IMR-90 (cell line): ENCODE measurements at regions not wholly inside any gene's neighbourhood (a gene's known extent, or its start where the extent isn't known, plus 50 kb on each side); places are given as distances from the start of the nearest gene placed in this dataset.

ENCODE experiments used
- ATAC-seq: fragments of 200-7000 bp; cut with Tn5 transposase; 2 replicates; pipeline ENCODE4 v1.9.1; 2020; ENCODE audit warnings: low read depth, mild to moderate bottlenecking, moderate library complexity
- BruUV-seq: library from RNA; stranded (reverse); fragments of 400-500 nt; replicated peaks from 2 replicates; lab custom pipeline; 2021; lab: Mats Ljungman, UMichigan
- CTCF ChIA-PET: fragments of 300-600 bp; formaldehyde crosslinking; extraction: SDS; loops from one replicate; lab custom pipeline; 2021; ENCODE audit warnings: antibody characterized with exemption; lab: Yijun Ruan, JAX
- POLR2A ChIA-PET: fragments of 300-600 bp; sonication (Branson Sonifier 250); formaldehyde crosslinking; loops from one replicate; lab custom pipeline; 2022; ENCODE audit warnings: antibody characterized with exemption; ENCODE audit not compliant: unreplicated experiment; lab: Charles Lee
- DNase-seq: peaks from one replicate; pipeline ENCODE4 v3.0.0; 2013
- H2AFZ ChIP-seq: replicated peaks from 2 replicates; pipeline ENCODE3; 2013; ENCODE audit warnings: low read length, mild to moderate bottlenecking; ENCODE audit not compliant: poor library complexity
- H2AK5ac ChIP-seq: 2 replicates; pipeline ENCODE4 v1.6.1; 2013; ENCODE audit warnings: low read depth, low read length, inconsistent platforms
- H2AK9ac ChIP-seq: replicated peaks from 2 replicates; pipeline ENCODE3; 2013; ENCODE audit warnings: mild to moderate bottlenecking, low read depth, low read length, moderate library complexity; ENCODE audit not compliant: poor library complexity
- H2BK120ac ChIP-seq: 2 replicates; pipeline ENCODE4 v1.6.1; 2013; ENCODE audit warnings: low read depth, low read length, inconsistent platforms
- H2BK15ac ChIP-seq: 3 replicates; pipeline ENCODE4 v1.6.1; 2013; ENCODE audit warnings: low read depth, low read length, inconsistent platforms
- H2BK20ac ChIP-seq: 2 replicates; pipeline ENCODE4 v1.6.1; 2013; ENCODE audit warnings: low read depth, mild to moderate bottlenecking, inconsistent platforms, low read length, moderate library complexity
- H2BK5ac ChIP-seq: 2 replicates; pipeline ENCODE4 v1.6.1; 2013; ENCODE audit warnings: mild to moderate bottlenecking, low read depth, low read length, inconsistent platforms; ENCODE audit not compliant: poor library complexity, severe bottlenecking
- H3K14ac ChIP-seq: replicated peaks from 2 replicates; pipeline ENCODE4 v1.6.1; 2013; ENCODE audit warnings: low read depth, low read length, inconsistent platforms
- H3K18ac ChIP-seq: 2 replicates; pipeline ENCODE4 v1.6.1; 2013; ENCODE audit warnings: low read depth, low read length, control low read depth
- H3K23ac ChIP-seq: 2 replicates; pipeline ENCODE4 v1.6.1; 2013; ENCODE audit warnings: low read depth, low read length, inconsistent platforms
- H3K27ac ChIP-seq: 2 replicates; pipeline ENCODE4 v1.5.1; 2013; ENCODE audit warnings: mild to moderate bottlenecking, control low read depth, low read length; ENCODE audit not compliant: insufficient read depth
- H3K27me3 ChIP-seq: 2 replicates; pipeline ENCODE4 v1.6.1; 2013; ENCODE audit warnings: low read length; ENCODE audit not compliant: control insufficient read depth, insufficient read depth
- H3K36me3 ChIP-seq: 2 replicates; pipeline ENCODE4 v1.6.1; 2013; ENCODE audit warnings: low read length, mixed read lengths; ENCODE audit not compliant: control insufficient read depth, insufficient read depth
- H3K4ac ChIP-seq: 2 replicates; pipeline ENCODE4 v1.6.1; 2013; ENCODE audit warnings: low read depth, low read length, inconsistent platforms
- H3K4me1 ChIP-seq: 2 replicates; pipeline ENCODE4 v1.6.1; 2013; ENCODE audit warnings: low read length, mixed read lengths; ENCODE audit not compliant: control insufficient read depth, insufficient read depth
- H3K4me2 ChIP-seq: 2 replicates; pipeline ENCODE4 v1.6.1; 2013; ENCODE audit warnings: low read depth, mild to moderate bottlenecking, control low read depth, low read length, moderate library complexity
- H3K4me3 ChIP-seq: 2 replicates; pipeline ENCODE4 v1.5.1; 2013; ENCODE audit warnings: low read depth, mild to moderate bottlenecking, control low read depth, low read length, moderate library complexity; ENCODE audit not compliant: insufficient read depth
- H3K56ac ChIP-seq: 2 replicates; pipeline ENCODE4 v1.6.1; 2013; ENCODE audit warnings: low read length, inconsistent platforms; ENCODE audit not compliant: insufficient read depth; ENCODE audit errors: extremely low read depth
- H3K79me1 ChIP-seq, 2 experiments: 2 replicates each; pipeline ENCODE4 v1.6.1; 2013; ENCODE audit warnings: low read length in 2 of 2, inconsistent platforms in 1 of 2, low read depth in 1 of 2
- H3K9ac ChIP-seq: 2 replicates; pipeline ENCODE4 v1.6.1; 2013; ENCODE audit warnings: low read depth, low read length, control low read depth
- H3K9me1 ChIP-seq: 2 replicates; pipeline ENCODE4 v1.6.1; 2013; ENCODE audit warnings: low read length, inconsistent platforms; ENCODE audit not compliant: insufficient read depth
- H3K9me3 ChIP-seq: 2 replicates; pipeline ENCODE4 v1.6.1; 2013; ENCODE audit warnings: low read length; ENCODE audit not compliant: control insufficient read depth, insufficient read depth
- H4K20me1 ChIP-seq: 2 replicates; pipeline ENCODE4 v1.6.1; 2013; ENCODE audit warnings: low read length, inconsistent platforms; ENCODE audit not compliant: insufficient read depth
- H4K5ac ChIP-seq: 2 replicates; pipeline ENCODE4 v1.6.1; 2013; ENCODE audit warnings: mild to moderate bottlenecking, low read depth, low read length, control low read depth
- H4K8ac ChIP-seq, 2 experiments: 2 replicates each; pipeline ENCODE4 v1.6.1; 2013; ENCODE audit warnings: low read depth in 2 of 2, low read length in 2 of 2, control low read depth in 1 of 2, inconsistent platforms in 1 of 2
- H4K91ac ChIP-seq: 2 replicates; pipeline ENCODE4 v1.6.1; 2013; ENCODE audit warnings: low read depth, low read length, inconsistent platforms; ENCODE audit not compliant: insufficient read depth
- BHLHE40 ChIP-seq: fragments of 150-350 bp; IDR thresholded peaks from 2 replicates; pipeline ENCODE4 v1.6.1; 2016; ENCODE audit warnings: mild to moderate bottlenecking, low read depth, low read length
- CEBPB ChIP-seq: IDR thresholded peaks from 2 replicates; pipeline ENCODE4 v1.6.1; 2012; ENCODE audit warnings: low read depth, low read length, improper control_type of control experiment
- ELK1 ChIP-seq: fragments of 150-350 bp; IDR thresholded peaks from 2 replicates; pipeline ENCODE4 v1.6.1; 2016; ENCODE audit warnings: low read depth, mild to moderate bottlenecking, low read length, moderate library complexity, borderline replicate concordance
- MAFK ChIP-seq: IDR thresholded peaks from 2 replicates; pipeline ENCODE4 v1.6.1; 2012; ENCODE audit warnings: low read depth, low read length, improper control_type of control experiment
- MAZ ChIP-seq: IDR thresholded peaks from 2 replicates; pipeline ENCODE4 v1.6.1; 2012; ENCODE audit warnings: low read depth, mild to moderate bottlenecking, low read length, improper control_type of control experiment, moderate library complexity, borderline replicate concordance
- MXI1 ChIP-seq: IDR thresholded peaks from 2 replicates; pipeline ENCODE4 v1.6.1; 2012; ENCODE audit warnings: low read depth, mild to moderate bottlenecking, low read length, moderate library complexity, borderline replicate concordance
- POLR2A ChIP-seq: IDR thresholded peaks from 2 replicates; pipeline ENCODE4 v1.6.1; 2012; ENCODE audit warnings: mild to moderate bottlenecking, low read depth, low read length
- RFX5 ChIP-seq: IDR thresholded peaks from 2 replicates; pipeline ENCODE4 v1.8.0; 2012; ENCODE audit warnings: low read depth, mild to moderate bottlenecking, low read length, moderate library complexity
- SMC3 ChIP-seq: fragments of 150-350 bp; IDR thresholded peaks from 2 replicates; pipeline ENCODE4 v1.6.1; 2016; ENCODE audit warnings: low read depth, mild to moderate bottlenecking, antibody characterized with exemption, low read length, moderate library complexity
- WGBS, 2 experiments: methylation state at CpG; one replicate each; pipeline versions ENCODE4 v1.1.5 to v1.1.7; 2013; ENCODE audit warnings: missing lambda C conversion rate in 2 of 2; ENCODE audit not compliant: insufficient read length in 1 of 2; ENCODE audit errors: extremely low coverage in 2 of 2; 5-methylcytosine and 5-hydroxymethylcytosine counted together
- dilution Hi-C: fragments of 300-500 bp; cut with HindIII; formaldehyde crosslinking; loops from one replicate; pipeline ENCODE4 v1.14.3; 2018; ENCODE audit warnings: low sequenced_read_pairs; ENCODE audit not compliant: unreplicated experiment
- in situ Hi-C: fragments of 300-500 bp; cut with MboI; formaldehyde crosslinking; loops from 3 replicates; pipeline ENCODE4 v1.14.3; 2019; ENCODE audit warnings: low sequenced_read_pairs, inconsistent platforms, mixed read lengths
- intact Hi-C: fragments of 100-400 bp; cut with micrococcal nuclease; formaldehyde crosslinking; loops from 2 replicates; pipeline ENCODE4 v1.10.0; 2022
- TF ChIP-seq, protein P1 (sequence below): conservative IDR thresholded peaks from 2 replicates; pipeline ENCODE4 v1.5.1; 2012; ENCODE audit warnings: mild to moderate bottlenecking, low read depth, low read length, improper control_type of control experiment
- TF ChIP-seq, protein P2 (sequence below): fragments of 150-350 bp; IDR thresholded peaks from 2 replicates; pipeline ENCODE4 v1.6.1; 2017; ENCODE audit warnings: mild to moderate bottlenecking, antibody characterized with exemption, low read length, low read depth

DNA sequence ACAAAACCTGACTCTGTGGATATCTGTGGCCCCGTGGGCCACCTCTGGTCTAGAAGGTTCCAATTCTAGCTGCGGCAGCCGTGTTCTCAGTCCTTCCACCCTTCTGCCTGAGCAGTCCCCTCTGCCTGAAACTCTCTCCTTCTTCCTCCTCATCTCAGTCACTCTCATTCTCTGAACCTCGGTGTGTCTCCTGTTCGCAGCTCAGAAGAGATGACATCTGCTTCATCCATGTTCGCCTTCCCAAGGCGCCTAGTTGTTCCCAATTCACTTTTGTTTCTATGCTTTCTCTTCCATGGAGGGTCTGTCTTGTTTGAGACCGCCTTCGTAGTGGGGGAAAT is 95.5 kb downstream of the CEBPB start (continued):
- TF ChIP-seq ELK1 = no peak
- TF ChIP-seq CEBPB = no peak
- no peak for TF ChIP-seq BHLHE40

DNA sequence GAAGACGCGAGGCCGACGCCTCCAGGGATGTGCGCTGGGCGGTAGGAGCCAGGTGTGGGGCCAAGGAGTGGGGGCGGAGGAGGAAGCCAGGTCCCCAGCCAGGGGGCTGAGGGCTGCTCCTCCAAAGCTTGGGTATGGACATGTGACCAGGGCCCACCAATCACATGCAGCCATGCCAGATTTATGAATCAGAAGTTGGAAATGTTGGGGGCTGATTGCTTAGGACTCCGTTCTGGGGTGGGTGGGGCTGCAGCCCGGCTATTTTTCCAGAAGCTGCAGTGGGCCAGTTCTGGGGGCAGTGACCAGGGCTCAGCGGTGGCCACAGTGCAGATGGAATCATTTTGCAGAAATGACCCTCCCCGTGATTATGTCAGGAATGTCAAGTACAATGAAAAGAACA is 96.0 kb downstream of the CEBPB start:
- intact Hi-C loops = loop anchor here (2.0 kb wide), 1 partner anchor 18 kb away; no protein-coding TSS in a partner anchor
- peak overlapping the region; percentile 94 for H4K5ac ChIP-seq
- H3K14ac ChIP-seq = peak overlapping the region; percentile 86
- H3K79me1 ChIP-seq = peaks cover 0 to 35% of the 10 kb centered on the region in 2 experiments; a peak in 3 of 4 replicates
- dilution Hi-C loops = no loop called here
- peak overlapping the region; percentile 92 for H3K56ac ChIP-seq
- H3K36me3 ChIP-seq = no peaks in the 10 kb centered on the region
- H2BK120ac ChIP-seq = peak overlapping the region; percentile 99
- no peak overlapping the region for H3K4me3 ChIP-seq
- peak overlapping the region; percentile 99 for H4K91ac ChIP-seq
- H3K4ac ChIP-seq = peak overlapping the region; percentile 99
- no TSS peak for BruUV-seq
- in situ Hi-C loops = no loop called here
- peak overlapping the region; percentile 54; the same call in 1 of the 2 replicates for H3K9ac ChIP-seq
- H2AK5ac ChIP-seq = peak overlapping the region; percentile 99
- no peak overlapping the region for H3K4me2 ChIP-seq
- CTCF ChIA-PET = no interaction called here
- H2AFZ ChIP-seq = peak overlapping the region; percentile 87
- peak overlapping the region; percentile 96 for H3K27ac ChIP-seq
- POLR2A ChIA-PET = no interaction called here
- peak overlapping the region; percentile 95 for H3K18ac ChIP-seq
- DNase-seq (peak; percentile 88), ATAC-seq (peak; percentile 67)
- no peaks in the 10 kb centered on the region for H3K27me3 ChIP-seq
- H2AK9ac ChIP-seq = peak overlapping the region; percentile 96
- peak overlapping the region; percentile 94 to 97 for H4K8ac ChIP-seq
- peak overlapping the region; percentile 100 for H2BK15ac ChIP-seq
- peak overlapping the region; percentile 96 for H2BK5ac ChIP-seq
- peak overlapping the region; percentile 94 for H3K23ac ChIP-seq
- WGBS, 2 experiments = 60% methylated on average over 1 of the region's 11 CpGs; no CpG with 5 or more reads in 1 of the 2 experiments
- peak overlapping the region; percentile 99 for H2BK20ac ChIP-seq
- peaks cover 40% of the 10 kb centered on the region for H3K9me1 ChIP-seq
- no peaks in the 10 kb centered on the region for H4K20me1 ChIP-seq
- no peaks in the 10 kb centered on the region for H3K9me3 ChIP-seq
- H3K4me1 ChIP-seq = peaks cover 41% of the 10 kb centered on the region
- TF ChIP-seq ELK1 = no peak
- no peak for TF ChIP-seq POLR2A
- TF ChIP-seq MXI1 = no peak
- no peak for TF ChIP-seq MAFK
- TF ChIP-seq MAZ = peak; percentile 65; the same call in 1 of the 2 replicates
- TF ChIP-seq, protein P1, sequence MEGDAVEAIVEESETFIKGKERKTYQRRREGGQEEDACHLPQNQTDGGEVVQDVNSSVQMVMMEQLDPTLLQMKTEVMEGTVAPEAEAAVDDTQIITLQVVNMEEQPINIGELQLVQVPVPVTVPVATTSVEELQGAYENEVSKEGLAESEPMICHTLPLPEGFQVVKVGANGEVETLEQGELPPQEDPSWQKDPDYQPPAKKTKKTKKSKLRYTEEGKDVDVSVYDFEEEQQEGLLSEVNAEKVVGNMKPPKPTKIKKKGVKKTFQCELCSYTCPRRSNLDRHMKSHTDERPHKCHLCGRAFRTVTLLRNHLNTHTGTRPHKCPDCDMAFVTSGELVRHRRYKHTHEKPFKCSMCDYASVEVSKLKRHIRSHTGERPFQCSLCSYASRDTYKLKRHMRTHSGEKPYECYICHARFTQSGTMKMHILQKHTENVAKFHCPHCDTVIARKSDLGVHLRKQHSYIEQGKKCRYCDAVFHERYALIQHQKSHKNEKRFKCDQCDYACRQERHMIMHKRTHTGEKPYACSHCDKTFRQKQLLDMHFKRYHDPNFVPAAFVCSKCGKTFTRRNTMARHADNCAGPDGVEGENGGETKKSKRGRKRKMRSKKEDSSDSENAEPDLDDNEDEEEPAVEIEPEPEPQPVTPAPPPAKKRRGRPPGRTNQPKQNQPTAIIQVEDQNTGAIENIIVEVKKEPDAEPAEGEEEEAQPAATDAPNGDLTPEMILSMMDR = no peak
- TF ChIP-seq CEBPB = peak; percentile 2; the same call in 1 of the 2 replicates
- no peak for TF ChIP-seq BHLHE40
- TF ChIP-seq, protein P2, sequence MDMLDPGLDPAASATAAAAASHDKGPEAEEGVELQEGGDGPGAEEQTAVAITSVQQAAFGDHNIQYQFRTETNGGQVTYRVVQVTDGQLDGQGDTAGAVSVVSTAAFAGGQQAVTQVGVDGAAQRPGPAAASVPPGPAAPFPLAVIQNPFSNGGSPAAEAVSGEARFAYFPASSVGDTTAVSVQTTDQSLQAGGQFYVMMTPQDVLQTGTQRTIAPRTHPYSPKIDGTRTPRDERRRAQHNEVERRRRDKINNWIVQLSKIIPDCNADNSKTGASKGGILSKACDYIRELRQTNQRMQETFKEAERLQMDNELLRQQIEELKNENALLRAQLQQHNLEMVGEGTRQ = peak; percentile 97
- TF ChIP-seq RFX5 = no peak
- no peak for TF ChIP-seq SMC3
